ENCODE measurements at regions not wholly inside any gene's neighbourhood (a gene's known extent, or its start where the extent isn't known, plus 50 kb on each side); places are given as distances from the start of the nearest gene placed in this dataset.

DNA sequence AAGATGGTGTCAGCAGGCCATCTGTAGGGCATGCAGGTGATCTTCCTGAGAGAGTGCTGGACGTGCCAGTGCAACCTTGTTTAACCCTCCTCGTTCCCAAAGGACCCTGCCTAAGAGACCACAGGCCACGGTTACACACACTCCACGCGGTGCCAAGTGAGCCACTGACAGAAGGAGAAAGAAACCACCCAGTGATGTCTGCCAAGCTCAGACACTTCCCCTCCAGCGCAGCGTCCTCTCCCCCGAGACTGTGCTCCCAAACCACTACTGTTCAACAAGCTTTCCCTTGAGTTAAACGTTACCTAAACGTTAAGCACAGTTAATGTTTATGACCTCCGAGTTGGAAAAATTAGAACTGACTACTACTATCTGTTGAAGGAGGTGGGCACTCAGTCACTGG is 119.1 kb upstream of the NCK2 start:
- H3K9me3 Mint-ChIP-seq, result peaks cover 3% of the 10 kb centered on the region
- no peaks in the 10 kb centered on the region for H3K4me1 Mint-ChIP-seq
- no peak for DNase-seq (ENCODE audit: low read depth, low spot score)
- no peaks in the 10 kb centered on the region for H3K27me3 Mint-ChIP-seq (ENCODE audit: low read depth)
- H3K27ac Mint-ChIP-seq (ENCODE audit: unreplicated experiment), result no peak overlapping the region
- no peaks in the 10 kb centered on the region for H3K36me3 Mint-ChIP-seq (ENCODE audit: low read depth)
- no peak overlapping the region for H3K4me3 Mint-ChIP-seq
- TF ChIP-seq, protein P1, sequence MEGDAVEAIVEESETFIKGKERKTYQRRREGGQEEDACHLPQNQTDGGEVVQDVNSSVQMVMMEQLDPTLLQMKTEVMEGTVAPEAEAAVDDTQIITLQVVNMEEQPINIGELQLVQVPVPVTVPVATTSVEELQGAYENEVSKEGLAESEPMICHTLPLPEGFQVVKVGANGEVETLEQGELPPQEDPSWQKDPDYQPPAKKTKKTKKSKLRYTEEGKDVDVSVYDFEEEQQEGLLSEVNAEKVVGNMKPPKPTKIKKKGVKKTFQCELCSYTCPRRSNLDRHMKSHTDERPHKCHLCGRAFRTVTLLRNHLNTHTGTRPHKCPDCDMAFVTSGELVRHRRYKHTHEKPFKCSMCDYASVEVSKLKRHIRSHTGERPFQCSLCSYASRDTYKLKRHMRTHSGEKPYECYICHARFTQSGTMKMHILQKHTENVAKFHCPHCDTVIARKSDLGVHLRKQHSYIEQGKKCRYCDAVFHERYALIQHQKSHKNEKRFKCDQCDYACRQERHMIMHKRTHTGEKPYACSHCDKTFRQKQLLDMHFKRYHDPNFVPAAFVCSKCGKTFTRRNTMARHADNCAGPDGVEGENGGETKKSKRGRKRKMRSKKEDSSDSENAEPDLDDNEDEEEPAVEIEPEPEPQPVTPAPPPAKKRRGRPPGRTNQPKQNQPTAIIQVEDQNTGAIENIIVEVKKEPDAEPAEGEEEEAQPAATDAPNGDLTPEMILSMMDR (conservative IDR thresholded peaks at IDR 0.05), result no peak

DNA sequence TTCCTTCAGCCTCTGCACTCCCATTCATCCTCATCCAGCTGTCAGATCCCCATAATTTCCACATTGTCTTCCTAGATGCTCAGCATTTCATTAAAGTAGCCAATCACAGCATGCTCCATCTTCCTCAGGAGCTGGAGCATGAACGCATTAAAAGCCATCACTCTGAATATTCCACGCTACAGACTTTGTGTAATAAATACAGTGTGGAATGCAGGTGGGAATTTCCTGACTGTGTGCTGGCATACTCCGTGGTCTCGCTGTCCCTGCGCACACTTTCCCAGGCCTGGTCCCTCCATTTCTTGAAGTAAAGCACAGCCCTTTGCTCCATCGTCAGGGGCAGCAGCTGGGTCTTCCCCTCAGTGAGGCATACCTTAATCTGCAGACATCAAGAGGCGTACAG is 123.7 kb upstream of the NCK2 start:
- H3K27me3 Mint-ChIP-seq (ENCODE audit: low read depth), result no peaks in the 10 kb centered on the region

DNA sequence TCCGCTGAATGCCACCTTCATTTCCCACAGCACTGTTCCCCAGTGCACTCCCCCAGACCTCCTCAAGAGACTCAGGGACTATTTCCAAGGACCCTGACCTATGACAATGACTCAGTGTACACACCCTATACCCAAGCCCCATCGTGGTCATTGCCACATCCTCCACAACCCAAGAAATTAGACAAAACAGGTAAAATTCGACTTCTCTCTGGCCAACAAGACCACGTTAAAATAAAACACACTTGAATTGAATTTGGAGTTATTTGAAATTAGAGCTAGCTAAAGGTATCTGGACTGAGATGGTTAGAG is 126.4 kb upstream of the NCK2 start:
- no peak overlapping the region for H3K27ac Mint-ChIP-seq (ENCODE audit: unreplicated experiment)
- TF ChIP-seq, protein P1 (conservative IDR thresholded peaks at IDR 0.05), result no peak
- H3K4me1 Mint-ChIP-seq, result peaks cover 16% of the 10 kb centered on the region
- DNase-seq (ENCODE audit: low read depth, low spot score), result no peak
- no peaks in the 10 kb centered on the region for H3K9me3 Mint-ChIP-seq
- no peaks in the 10 kb centered on the region for H3K27me3 Mint-ChIP-seq (ENCODE audit: low read depth)
- H3K4me3 Mint-ChIP-seq, result no peak overlapping the region
- H3K36me3 Mint-ChIP-seq (ENCODE audit: low read depth), result no peaks in the 10 kb centered on the region

More for the DNA sequence above, 123.7 kb upstream of the NCK2 start:
- peaks cover 5% of the 10 kb centered on the region for H3K4me1 Mint-ChIP-seq
- no peak for DNase-seq (ENCODE audit: low read depth, low spot score)
- no peak overlapping the region for H3K4me3 Mint-ChIP-seq
- TF ChIP-seq, protein P1 (conservative IDR thresholded peaks at IDR 0.05), result no peak
- H3K36me3 Mint-ChIP-seq (ENCODE audit: low read depth), result no peaks in the 10 kb centered on the region
- H3K9me3 Mint-ChIP-seq, result no peaks in the 10 kb centered on the region
- peak overlapping the region; percentile 21 for H3K27ac Mint-ChIP-seq (ENCODE audit: unreplicated experiment)

DNA sequence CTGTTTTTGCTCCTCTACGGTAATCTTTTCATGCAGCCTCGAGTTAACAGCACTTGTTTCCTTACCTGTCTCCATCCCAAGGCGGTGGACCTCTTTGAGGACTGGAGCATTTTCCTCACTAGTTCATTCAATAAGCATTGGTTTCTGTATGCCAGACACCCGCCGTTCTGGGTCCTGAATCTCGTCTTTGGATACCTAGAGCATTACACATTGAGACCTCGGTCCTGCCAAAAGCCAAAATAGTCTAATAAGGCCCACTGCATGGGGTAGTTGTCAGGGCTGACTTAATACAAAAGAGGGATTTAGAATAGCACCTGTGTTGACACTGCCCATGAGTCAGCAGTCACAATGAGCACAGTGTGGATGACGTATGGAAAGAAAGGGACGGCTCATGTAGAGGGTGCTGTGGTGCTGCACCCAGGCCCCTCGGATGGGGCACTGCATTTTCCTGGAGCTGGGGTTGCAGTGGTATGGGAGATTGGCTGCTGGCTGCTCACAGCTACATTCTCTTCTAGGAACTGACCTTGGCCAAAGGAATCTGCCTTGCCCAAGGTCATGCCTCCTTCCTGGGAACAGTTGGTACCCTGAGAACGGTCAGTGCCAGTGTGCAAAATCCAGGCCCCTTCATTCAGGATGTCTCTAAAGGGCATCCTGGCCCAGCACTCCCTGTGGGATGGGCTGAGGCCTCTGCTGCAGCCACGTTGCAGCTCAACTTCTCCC is 126.9 kb upstream of the NCK2 start:
- no peaks in the 10 kb centered on the region for H3K27me3 Mint-ChIP-seq (ENCODE audit: low read depth)
- peaks cover 16% of the 10 kb centered on the region for H3K4me1 Mint-ChIP-seq
- no peaks in the 10 kb centered on the region for H3K9me3 Mint-ChIP-seq
- no peak overlapping the region for H3K27ac Mint-ChIP-seq (ENCODE audit: unreplicated experiment)
- no peaks in the 10 kb centered on the region for H3K36me3 Mint-ChIP-seq (ENCODE audit: low read depth)
- TF ChIP-seq, protein P1 (conservative IDR thresholded peaks at IDR 0.05), result no peak
- H3K4me3 Mint-ChIP-seq, result no peak overlapping the region
- DNase-seq (ENCODE audit: low read depth, low spot score), result no peak

DNA sequence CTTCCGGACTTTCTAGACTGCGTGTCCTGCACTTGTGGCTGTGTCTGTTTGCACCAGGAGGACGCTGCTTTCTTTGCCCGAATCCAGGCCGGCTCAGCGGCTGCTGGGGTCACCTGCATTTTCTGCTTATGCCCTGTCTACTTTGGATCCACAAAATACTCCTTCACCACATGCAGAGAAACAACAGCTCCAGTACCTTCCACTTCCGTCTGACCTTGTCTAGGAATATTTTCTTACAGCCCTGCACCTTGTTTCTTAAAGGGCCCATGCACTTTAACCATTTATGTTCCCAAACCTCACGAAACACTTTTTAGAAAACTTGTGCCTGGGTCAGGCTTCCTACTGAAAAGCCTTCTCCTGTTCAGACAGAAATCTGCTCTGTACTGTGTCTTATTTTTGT is 129.4 kb upstream of the NCK2 start:
- peaks cover 29% of the 10 kb centered on the region for H3K4me1 Mint-ChIP-seq
- H3K9me3 Mint-ChIP-seq, result no peaks in the 10 kb centered on the region
- no peak overlapping the region for H3K27ac Mint-ChIP-seq (ENCODE audit: unreplicated experiment)
- TF ChIP-seq, protein P1 (conservative IDR thresholded peaks at IDR 0.05), result no peak
- H3K36me3 Mint-ChIP-seq (ENCODE audit: low read depth), result no peaks in the 10 kb centered on the region
- DNase-seq (ENCODE audit: low read depth, low spot score), result no peak
- H3K4me3 Mint-ChIP-seq, result no peak overlapping the region
- no peaks in the 10 kb centered on the region for H3K27me3 Mint-ChIP-seq (ENCODE audit: low read depth)
